WTC11 (cell line): ENCODE measurements at regions not wholly inside any gene's neighbourhood (a gene's known extent, or its start where the extent isn't known, plus 50 kb on each side); places are given as distances from the start of the nearest gene placed in this dataset.

Source experiments
- ATAC-seq: fragments of 200-7000 bp; cut with Tn5 transposase; 2 replicates; pipeline ENCODE4 v1.10.0; 2021; ENCODE audit warnings: mild to moderate bottlenecking, moderate library complexity
- CTCF ChIA-PET: fragments of 300-600 bp; sonication (Branson Sonifier 250); formaldehyde crosslinking; loops from one replicate; lab custom pipeline; 2021; ENCODE audit warnings: antibody characterized with exemption; lab: Charles Lee
- POLR2A ChIA-PET: fragments of 350-600 bp; sonication (Branson Sonifier 250); formaldehyde crosslinking; loops from one replicate; lab custom pipeline; 2021; ENCODE audit warnings: antibody characterized with exemption; lab: Charles Lee
- DNase-seq: peaks from one replicate; pipeline ENCODE4 v3.0.0; 2021; ENCODE audit warnings: low spot score
- H3K27ac Mint-ChIP-seq: 2 replicates; pipeline ENCODE4 v1.8.0; 2021; ENCODE audit warnings: mixed read lengths
- H3K27me3 Mint-ChIP-seq: 2 replicates; pipeline ENCODE4 v1.8.0; 2021; ENCODE audit warnings: low read depth, mild to moderate bottlenecking, moderate library complexity, mixed read lengths
- H3K36me3 Mint-ChIP-seq: 2 replicates; pipeline ENCODE4 v1.8.0; 2021; ENCODE audit warnings: mixed read lengths
- H3K4me1 Mint-ChIP-seq: 2 replicates; pipeline ENCODE4 v1.8.0; 2022; ENCODE audit warnings: mixed read lengths
- H3K4me3 Mint-ChIP-seq: 2 replicates; pipeline ENCODE4 v1.8.0; 2021; ENCODE audit warnings: mild to moderate bottlenecking, moderate library complexity, mixed read lengths
- H3K9me3 Mint-ChIP-seq: 2 replicates; pipeline ENCODE4 v1.8.0; 2021; ENCODE audit warnings: mixed read lengths
- ATF1 ChIP-seq: sonication (generic); formaldehyde crosslinking; IDR thresholded peaks from 2 replicates; pipeline ENCODE4 v1.8.1; 2023; ENCODE audit warnings: mild to moderate bottlenecking, moderate library complexity, missing genetic modification reagents
- CREB1 ChIP-seq: sonication (generic); formaldehyde crosslinking; IDR thresholded peaks from 2 replicates; pipeline ENCODE4 v1.8.0; 2023; ENCODE audit warnings: mild to moderate bottlenecking, missing genetic modification reagents
- ELF4 ChIP-seq: sonication (generic); formaldehyde crosslinking; IDR thresholded peaks from 2 replicates; pipeline ENCODE4 v1.8.1; 2022; ENCODE audit warnings: low read depth, mild to moderate bottlenecking, moderate library complexity, missing genetic modification reagents
- EMX1 ChIP-seq: fragments of 250-450 bp; sonication (Bioruptor Pico); IDR thresholded peaks from 2 replicates; pipeline ENCODE4 v1.8.0; 2021; ENCODE audit warnings: mild to moderate bottlenecking
- FOXP4 ChIP-seq: sonication (generic); formaldehyde crosslinking; IDR thresholded peaks from 2 replicates; pipeline ENCODE4 v1.8.0; 2022; ENCODE audit warnings: mild to moderate bottlenecking, missing genetic modification reagents
- JUN ChIP-seq: sonication (generic); formaldehyde crosslinking; IDR thresholded peaks from 2 replicates; pipeline ENCODE4 v1.8.0; 2023; ENCODE audit warnings: mild to moderate bottlenecking, missing genetic modification reagents
- MYBL2 ChIP-seq: sonication (generic); formaldehyde crosslinking; IDR thresholded peaks from 2 replicates; pipeline ENCODE4 v1.8.1; 2023; ENCODE audit warnings: mild to moderate bottlenecking, moderate library complexity, missing genetic modification reagents
- NFE2L1 ChIP-seq: sonication (generic); formaldehyde crosslinking; IDR thresholded peaks from 2 replicates; pipeline ENCODE4 v1.8.1; 2023; ENCODE audit warnings: missing genetic modification reagents
- NR2C2 ChIP-seq: sonication (generic); formaldehyde crosslinking; IDR thresholded peaks from 2 replicates; pipeline ENCODE4 v1.8.0; 2022; ENCODE audit warnings: mild to moderate bottlenecking, missing genetic modification reagents
- NR3C1 ChIP-seq: sonication (generic); formaldehyde crosslinking; conservative IDR thresholded peaks from 2 replicates; pipeline ENCODE4 v1.8.1; 2023; ENCODE audit warnings: low read depth, mild to moderate bottlenecking, missing genetic modification reagents
- RELA ChIP-seq: sonication (generic); formaldehyde crosslinking; IDR thresholded peaks from 2 replicates; pipeline ENCODE4 v1.8.1; 2022; ENCODE audit warnings: missing genetic modification reagents, mild to moderate bottlenecking, borderline replicate concordance
- SOX15 ChIP-seq: fragments of 250-450 bp; sonication (Bioruptor Pico); IDR thresholded peaks from 2 replicates; pipeline ENCODE4 v1.9.0; 2021; ENCODE audit warnings: mild to moderate bottlenecking
- ZNF281 ChIP-seq: sonication (generic); formaldehyde crosslinking; IDR thresholded peaks from 2 replicates; pipeline ENCODE4 v1.8.0; 2023; ENCODE audit warnings: mild to moderate bottlenecking, missing genetic modification reagents
- ZNF512 ChIP-seq: sonication (generic); formaldehyde crosslinking; IDR thresholded peaks from 2 replicates; pipeline ENCODE4 v1.8.1; 2022; ENCODE audit warnings: missing genetic modification reagents, borderline replicate concordance
- ZSCAN18 ChIP-seq: fragments of 250-450 bp; sonication (Bioruptor Pico); IDR thresholded peaks from 2 replicates; pipeline ENCODE4 v2.1.2; 2022; ENCODE audit warnings: mild to moderate bottlenecking, moderate library complexity
- TF ChIP-seq, protein P1 (sequence below): fragments of 250-450 bp; sonication (Bioruptor Pico); IDR thresholded peaks from 2 replicates; pipeline ENCODE4 v1.9.0; 2021; ENCODE audit warnings: moderate library complexity, mild to moderate bottlenecking, inconsistent platforms, borderline replicate concordance
- TF ChIP-seq, protein P2 (sequence below): sonication (generic); formaldehyde crosslinking; IDR thresholded peaks from 2 replicates; pipeline ENCODE4 v1.8.0; 2023; ENCODE audit warnings: missing genetic modification reagents
- TF ChIP-seq, protein P3 (sequence below): sonication (generic); formaldehyde crosslinking; IDR thresholded peaks from 2 replicates; pipeline ENCODE4 v1.8.1; 2023; ENCODE audit warnings: mild to moderate bottlenecking, missing genetic modification reagents, moderate library complexity
- TF ChIP-seq, protein P4 (sequence below): sonication (generic); formaldehyde crosslinking; IDR thresholded peaks from 2 replicates; pipeline ENCODE4 v1.8.0; 2022; ENCODE audit warnings: mild to moderate bottlenecking, missing genetic modification reagents
- TF ChIP-seq, protein P5 (sequence below): sonication (generic); formaldehyde crosslinking; IDR thresholded peaks from 2 replicates; pipeline ENCODE4 v1.8.1; 2023; ENCODE audit warnings: mild to moderate bottlenecking, missing genetic modification reagents, borderline replicate concordance

- peaks cover 22% of the 10 kb centered on the region for H3K4me1 Mint-ChIP-seq
- no peaks in the 10 kb centered on the region; the same call in 1 of the 2 replicates for H3K27me3 Mint-ChIP-seq
- no peak overlapping the region for H3K4me3 Mint-ChIP-seq
- H3K27ac Mint-ChIP-seq = no peak overlapping the region
- H3K36me3 Mint-ChIP-seq = no peaks in the 10 kb centered on the region
- TF ChIP-seq ATF1 (CRISPR knock-in tag) = no peak
- no peak for TF ChIP-seq NR3C1 (CRISPR knock-in tag)
- no peak for TF ChIP-seq ZSCAN18 (CRISPR knock-in tag)
- TF ChIP-seq, protein P1, sequence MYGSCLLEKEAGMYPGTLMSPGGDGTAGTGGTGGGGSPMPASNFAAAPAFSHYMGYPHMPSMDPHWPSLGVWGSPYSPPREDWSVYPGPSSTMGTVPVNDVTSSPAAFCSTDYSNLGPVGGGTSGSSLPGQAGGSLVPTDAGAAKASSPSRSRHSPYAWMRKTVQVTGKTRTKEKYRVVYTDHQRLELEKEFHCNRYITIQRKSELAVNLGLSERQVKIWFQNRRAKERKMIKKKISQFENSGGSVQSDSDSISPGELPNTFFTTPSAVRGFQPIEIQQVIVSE (CRISPR knock-in tag) = no peak
- TF ChIP-seq, protein P2, sequence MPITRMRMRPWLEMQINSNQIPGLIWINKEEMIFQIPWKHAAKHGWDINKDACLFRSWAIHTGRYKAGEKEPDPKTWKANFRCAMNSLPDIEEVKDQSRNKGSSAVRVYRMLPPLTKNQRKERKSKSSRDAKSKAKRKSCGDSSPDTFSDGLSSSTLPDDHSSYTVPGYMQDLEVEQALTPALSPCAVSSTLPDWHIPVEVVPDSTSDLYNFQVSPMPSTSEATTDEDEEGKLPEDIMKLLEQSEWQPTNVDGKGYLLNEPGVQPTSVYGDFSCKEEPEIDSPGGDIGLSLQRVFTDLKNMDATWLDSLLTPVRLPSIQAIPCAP = no peak
- no peak for TF ChIP-seq NFE2L1 (CRISPR knock-in tag)
- TF ChIP-seq FOXP4 (CRISPR knock-in tag) = no peak
- TF ChIP-seq, protein P3, sequence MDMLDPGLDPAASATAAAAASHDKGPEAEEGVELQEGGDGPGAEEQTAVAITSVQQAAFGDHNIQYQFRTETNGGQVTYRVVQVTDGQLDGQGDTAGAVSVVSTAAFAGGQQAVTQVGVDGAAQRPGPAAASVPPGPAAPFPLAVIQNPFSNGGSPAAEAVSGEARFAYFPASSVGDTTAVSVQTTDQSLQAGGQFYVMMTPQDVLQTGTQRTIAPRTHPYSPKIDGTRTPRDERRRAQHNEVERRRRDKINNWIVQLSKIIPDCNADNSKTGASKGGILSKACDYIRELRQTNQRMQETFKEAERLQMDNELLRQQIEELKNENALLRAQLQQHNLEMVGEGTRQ (CRISPR knock-in tag) = no peak
- no peak for TF ChIP-seq ELF4 (CRISPR knock-in tag)
- TF ChIP-seq, all 79 proteins: peak for 0
- DNase-seq (no peak), ATAC-seq (no peak)
- peaks cover 20% of the 10 kb centered on the region for H3K9me3 Mint-ChIP-seq
- ChIA-PET POLR2A (no interaction called here), CTCF (no interaction called here)
Measured at GRCh38 chr4:14079601-14080000, 452.1 kb upstream of the BOD1L1 start.

DNA sequence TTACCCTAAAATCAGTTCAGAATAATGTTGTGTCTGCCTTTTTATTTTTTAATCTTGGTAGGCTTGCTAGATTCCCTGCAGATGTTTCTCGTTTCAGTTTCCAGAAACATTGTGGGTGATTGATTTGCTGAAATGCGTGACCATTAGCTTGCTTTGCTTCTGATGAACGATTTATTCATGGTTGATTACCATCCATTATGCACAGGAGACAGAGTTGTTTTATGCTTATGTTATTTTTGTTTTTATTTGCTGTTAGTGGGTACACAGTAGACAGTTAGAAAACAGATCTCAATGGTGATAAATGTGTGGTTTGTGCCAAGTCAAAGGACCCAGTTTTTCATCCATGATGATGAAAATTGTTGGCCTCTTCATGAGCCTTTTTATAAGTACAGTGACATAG is 455.6 kb upstream of the BOD1L1 start:
- CTCF ChIA-PET = no interaction called here
- ATAC-seq = no peak
- POLR2A ChIA-PET = no interaction called here
- TF ChIP-seq NR2C2 (CRISPR knock-in tag) (no peak), ZNF512 (CRISPR knock-in tag) (no peak), CREB1 (CRISPR knock-in tag) (no peak), SOX15 (CRISPR knock-in tag) (no peak), ZNF281 (CRISPR knock-in tag) (no peak), JUN (no peak), RELA (CRISPR knock-in tag) (no peak), MYBL2 (CRISPR knock-in tag) (no peak), NR3C1 (CRISPR knock-in tag) (no peak), EMX1 (CRISPR knock-in tag) (no peak)
- TF ChIP-seq, protein P4, sequence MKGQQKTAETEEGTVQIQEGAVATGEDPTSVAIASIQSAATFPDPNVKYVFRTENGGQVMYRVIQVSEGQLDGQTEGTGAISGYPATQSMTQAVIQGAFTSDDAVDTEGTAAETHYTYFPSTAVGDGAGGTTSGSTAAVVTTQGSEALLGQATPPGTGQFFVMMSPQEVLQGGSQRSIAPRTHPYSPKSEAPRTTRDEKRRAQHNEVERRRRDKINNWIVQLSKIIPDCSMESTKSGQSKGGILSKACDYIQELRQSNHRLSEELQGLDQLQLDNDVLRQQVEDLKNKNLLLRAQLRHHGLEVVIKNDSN (CRISPR knock-in tag) = no peak
- TF ChIP-seq, protein P5, sequence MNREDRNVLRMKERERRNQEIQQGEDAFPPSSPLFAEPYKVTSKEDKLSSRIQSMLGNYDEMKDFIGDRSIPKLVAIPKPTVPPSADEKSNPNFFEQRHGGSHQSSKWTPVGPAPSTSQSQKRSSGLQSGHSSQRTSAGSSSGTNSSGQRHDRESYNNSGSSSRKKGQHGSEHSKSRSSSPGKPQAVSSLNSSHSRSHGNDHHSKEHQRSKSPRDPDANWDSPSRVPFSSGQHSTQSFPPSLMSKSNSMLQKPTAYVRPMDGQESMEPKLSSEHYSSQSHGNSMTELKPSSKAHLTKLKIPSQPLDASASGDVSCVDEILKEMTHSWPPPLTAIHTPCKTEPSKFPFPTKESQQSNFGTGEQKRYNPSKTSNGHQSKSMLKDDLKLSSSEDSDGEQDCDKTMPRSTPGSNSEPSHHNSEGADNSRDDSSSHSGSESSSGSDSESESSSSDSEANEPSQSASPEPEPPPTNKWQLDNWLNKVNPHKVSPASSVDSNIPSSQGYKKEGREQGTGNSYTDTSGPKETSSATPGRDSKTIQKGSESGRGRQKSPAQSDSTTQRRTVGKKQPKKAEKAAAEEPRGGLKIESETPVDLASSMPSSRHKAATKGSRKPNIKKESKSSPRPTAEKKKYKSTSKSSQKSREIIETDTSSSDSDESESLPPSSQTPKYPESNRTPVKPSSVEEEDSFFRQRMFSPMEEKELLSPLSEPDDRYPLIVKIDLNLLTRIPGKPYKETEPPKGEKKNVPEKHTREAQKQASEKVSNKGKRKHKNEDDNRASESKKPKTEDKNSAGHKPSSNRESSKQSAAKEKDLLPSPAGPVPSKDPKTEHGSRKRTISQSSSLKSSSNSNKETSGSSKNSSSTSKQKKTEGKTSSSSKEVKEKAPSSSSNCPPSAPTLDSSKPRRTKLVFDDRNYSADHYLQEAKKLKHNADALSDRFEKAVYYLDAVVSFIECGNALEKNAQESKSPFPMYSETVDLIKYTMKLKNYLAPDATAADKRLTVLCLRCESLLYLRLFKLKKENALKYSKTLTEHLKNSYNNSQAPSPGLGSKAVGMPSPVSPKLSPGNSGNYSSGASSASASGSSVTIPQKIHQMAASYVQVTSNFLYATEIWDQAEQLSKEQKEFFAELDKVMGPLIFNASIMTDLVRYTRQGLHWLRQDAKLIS (CRISPR knock-in tag) = no peak

More for the DNA sequence above, 455.6 kb upstream of the BOD1L1 start:
- no peak overlapping the region for H3K4me3 Mint-ChIP-seq
- H3K27me3 Mint-ChIP-seq = no peaks in the 10 kb centered on the region; the same call in 1 of the 2 replicates
- H3K27ac Mint-ChIP-seq = no peak overlapping the region
- peaks cover 19% of the 10 kb centered on the region for H3K9me3 Mint-ChIP-seq
- peaks cover 28% of the 10 kb centered on the region for H3K4me1 Mint-ChIP-seq
- peaks cover 10% of the 10 kb centered on the region for H3K36me3 Mint-ChIP-seq
- DNase-seq = no peak
